ENCODE measurements at regions not wholly inside any gene's neighbourhood (a gene's known extent, or its start where the extent isn't known, plus 50 kb on each side); places are given as distances from the start of the nearest gene placed in this dataset.

DNA sequence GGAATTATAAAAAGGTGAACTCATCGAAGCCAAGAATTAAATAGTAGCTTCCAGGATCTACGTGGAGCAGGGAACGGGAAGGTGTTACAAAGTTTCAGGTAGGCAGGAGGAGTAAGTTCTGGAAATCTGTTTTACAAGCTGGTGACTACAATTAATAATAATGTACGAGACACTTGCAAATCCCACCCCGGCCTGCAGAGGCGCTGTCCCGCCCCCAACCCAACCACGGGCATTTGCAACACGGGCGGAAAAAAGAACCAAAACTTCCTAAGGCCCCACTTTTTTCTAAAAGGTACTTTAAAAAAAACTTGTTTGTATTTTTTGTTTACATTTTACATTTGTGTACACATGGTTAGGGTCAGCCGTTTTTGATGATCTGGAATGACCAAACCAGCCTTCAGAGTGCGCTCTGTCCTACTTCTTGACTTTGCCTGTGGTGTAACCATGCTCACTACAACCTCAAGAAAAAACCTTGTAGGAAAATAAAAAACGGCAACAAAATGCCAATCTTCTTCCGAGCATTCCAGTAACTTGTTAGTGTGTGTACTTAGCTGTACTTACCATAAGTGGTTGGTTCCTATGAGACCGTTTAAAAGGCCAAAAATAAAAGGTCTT lies 449.6 kb upstream of the B3GAT1 start:
- POLR2A ChIA-PET (ENCODE audit: partially characterized antibody) = no interaction called here
- H2AFZ ChIP-seq (ENCODE audit: low read length) = no peak overlapping the region

More for the DNA sequence above, 449.6 kb upstream of the B3GAT1 start:
- CTCF ChIA-PET (ENCODE audit: partially characterized antibody) = interaction anchor here (1.1 to 3.8 kb wide), 10 partner anchors 9 to 205 kb away, joined by 3 to 22 read pairs (median 4); no protein-coding TSS in a partner anchor
- TF ChIP-seq, protein P1, sequence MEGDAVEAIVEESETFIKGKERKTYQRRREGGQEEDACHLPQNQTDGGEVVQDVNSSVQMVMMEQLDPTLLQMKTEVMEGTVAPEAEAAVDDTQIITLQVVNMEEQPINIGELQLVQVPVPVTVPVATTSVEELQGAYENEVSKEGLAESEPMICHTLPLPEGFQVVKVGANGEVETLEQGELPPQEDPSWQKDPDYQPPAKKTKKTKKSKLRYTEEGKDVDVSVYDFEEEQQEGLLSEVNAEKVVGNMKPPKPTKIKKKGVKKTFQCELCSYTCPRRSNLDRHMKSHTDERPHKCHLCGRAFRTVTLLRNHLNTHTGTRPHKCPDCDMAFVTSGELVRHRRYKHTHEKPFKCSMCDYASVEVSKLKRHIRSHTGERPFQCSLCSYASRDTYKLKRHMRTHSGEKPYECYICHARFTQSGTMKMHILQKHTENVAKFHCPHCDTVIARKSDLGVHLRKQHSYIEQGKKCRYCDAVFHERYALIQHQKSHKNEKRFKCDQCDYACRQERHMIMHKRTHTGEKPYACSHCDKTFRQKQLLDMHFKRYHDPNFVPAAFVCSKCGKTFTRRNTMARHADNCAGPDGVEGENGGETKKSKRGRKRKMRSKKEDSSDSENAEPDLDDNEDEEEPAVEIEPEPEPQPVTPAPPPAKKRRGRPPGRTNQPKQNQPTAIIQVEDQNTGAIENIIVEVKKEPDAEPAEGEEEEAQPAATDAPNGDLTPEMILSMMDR (IDR thresholded peaks at IDR 0.05; ENCODE audit: control extremely low read depth in 1 of 3, insufficient read depth in 1 of 3, low read depth in 1 of 3, low read length in 3 of 3) = peak; percentile 41 to 49 (median 45)
- TF ChIP-seq RAD21 (IDR thresholded peaks at IDR 0.05 in 1 of 2, conservative IDR thresholded peaks at IDR 0.05 in 1 of 2; ENCODE audit: low read depth in 2 of 2, low read length in 2 of 2) = peak; percentile 16 to 19; a peak in 2 of 4 replicates
- no peak for TF ChIP-seq TAF7 (optimal IDR thresholded peaks at IDR 0.05; ENCODE audit: borderline replicate concordance, low read depth, low read length)
- no peak for TF ChIP-seq KDM4A (IDR thresholded peaks at IDR 0.05; ENCODE audit: low read depth, low read length, severe bottlenecking)
- H3K14ac ChIP-seq (ENCODE audit: insufficient read length) = no peak overlapping the region
- no peaks in the 10 kb centered on the region for H3K9me3 ChIP-seq (ENCODE audit: insufficient read depth in 2 of 2, low read depth in 1 of 2, low read length in 1 of 2)
- no peak overlapping the region for H3K56ac ChIP-seq (replicated peaks; ENCODE audit: insufficient read length, low read depth, low read length)
- H2AK5ac ChIP-seq (ENCODE audit: low read depth, low read length) = no peak overlapping the region
- no peak overlapping the region for H3K9ac ChIP-seq (replicated peaks in 1 of 4; ENCODE audit: extremely low read depth in 1 of 4, low read depth in 3 of 4, low read length in 3 of 4)
- no peak overlapping the region for H3K4me2 ChIP-seq (ENCODE audit: insufficient read depth in 1 of 2, low read depth in 2 of 2, low read length in 2 of 2)
- no peak overlapping the region for H3K4ac ChIP-seq (replicated peaks; ENCODE audit: insufficient read length, low read depth, low read length)
- FAIRE-seq = no peak
- H4K91ac ChIP-seq (replicated peaks; ENCODE audit: insufficient read length, low read length) = no peak overlapping the region
- H3K27me3 ChIP-seq (replicated peaks in 1 of 4; ENCODE audit: control insufficient read depth in 3 of 4, extremely low read depth in 1 of 4, insufficient read depth in 3 of 4, low read length in 3 of 4) = no peaks in the 10 kb centered on the region; a peak in 1 of 7 replicates
- no peaks in the 10 kb centered on the region for H3K23me2 ChIP-seq (ENCODE audit: low read depth, low read length)
- H3K79me2 ChIP-seq (ENCODE audit: control insufficient read depth in 1 of 2, insufficient read depth in 2 of 2, low read length in 2 of 2) = no peaks in the 10 kb centered on the region
- H3K36me3 ChIP-seq (ENCODE audit: control insufficient read depth in 2 of 4, insufficient read depth in 4 of 4, low read length in 3 of 4) = no peaks in the 10 kb centered on the region
- no peak overlapping the region for H2BK12ac ChIP-seq (ENCODE audit: low read depth, low read length)
- no peaks in the 10 kb centered on the region for H3K79me1 ChIP-seq (ENCODE audit: low read depth, low read length)
- 93% methylated on average over 15 of the region's 15 CpGs; no CpG with 5 or more reads in 1 of the 2 experiments for WGBS, 2 experiments (ENCODE audit: extremely low coverage in 1 of 2, insufficient coverage in 1 of 2, insufficient read length in 1 of 2, insufficient replicate concordance in 2 of 2, low coverage in 1 of 2, low lambda C conversion rate in 2 of 2, missing lambda C conversion rate in 1 of 2)
- no peak for DNase-seq (ENCODE audit: low read depth in 1 of 2, low spot score in 2 of 2)
- no peaks in the 10 kb centered on the region for H3K4me1 ChIP-seq (replicated peaks in 1 of 4; ENCODE audit: control insufficient read depth in 3 of 4, insufficient read depth in 4 of 4, low read length in 3 of 4)
- H2BK120ac ChIP-seq (replicated peaks; ENCODE audit: low read depth, low read length) = no peak overlapping the region
- H4K8ac ChIP-seq (ENCODE audit: extremely low read depth, insufficient read depth, low read length) = no peak overlapping the region
- no peak overlapping the region for H3K23ac ChIP-seq (ENCODE audit: insufficient read length)
- H4K5ac ChIP-seq (ENCODE audit: insufficient read length, low read depth, low read length) = no peak overlapping the region
- H2BK20ac ChIP-seq (ENCODE audit: low read length) = no peak overlapping the region
- no peaks in the 10 kb centered on the region for H4K20me1 ChIP-seq (replicated peaks in 1 of 2; ENCODE audit: control insufficient read depth in 1 of 2, insufficient read depth in 2 of 2, low read length in 2 of 2)
- no peak overlapping the region for H3K27ac ChIP-seq (ENCODE audit: low read depth, low read length)
- no peak overlapping the region for H3K18ac ChIP-seq (ENCODE audit: extremely low read depth, low read length)
- H2BK15ac ChIP-seq (ENCODE audit: low read length) = no peak overlapping the region
- H3K4me3 ChIP-seq (ENCODE audit: extremely low read depth in 1 of 4, insufficient read depth in 2 of 4, low read depth in 3 of 4, low read length in 4 of 4) = no peak overlapping the region
- H2BK5ac ChIP-seq (ENCODE audit: low read depth, low read length) = no peak overlapping the region
